ENCODE measurements at regions not wholly inside any gene's neighbourhood (a gene's known extent, or its start where the extent isn't known, plus 50 kb on each side); places are given as distances from the start of the nearest gene placed in this dataset.

DNA sequence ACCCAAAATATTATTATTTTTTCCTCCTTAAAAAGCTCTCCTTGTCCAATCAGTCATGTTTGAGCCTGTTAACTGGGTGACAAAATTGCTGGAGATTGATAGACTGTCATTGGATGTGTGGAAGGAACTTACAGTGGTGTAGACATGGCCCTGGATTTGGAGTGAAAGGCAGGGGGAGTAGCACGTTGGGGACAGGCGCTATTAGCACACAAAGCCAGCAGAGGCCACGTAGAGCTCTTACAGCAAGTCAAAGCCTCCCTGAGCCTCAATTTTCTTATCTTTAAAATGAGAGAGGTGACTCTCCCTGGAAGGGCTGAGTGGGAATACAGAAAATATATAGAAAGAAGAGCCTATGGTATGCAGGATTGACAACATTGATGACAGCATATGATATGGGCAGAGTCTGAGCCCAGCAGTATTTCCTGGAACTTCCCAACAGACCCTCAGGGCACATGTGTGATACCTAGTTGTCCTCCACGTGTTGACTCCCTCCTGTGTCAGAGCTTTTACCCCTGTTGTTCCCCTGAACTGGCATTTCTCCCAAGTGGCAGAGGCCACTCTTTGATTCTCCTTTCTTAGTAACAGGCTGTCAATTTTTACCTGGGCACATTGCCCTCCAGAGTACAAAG lies 504.9 kb downstream of the VRK1 start:
- DNase-seq (ENCODE audit: low read depth): no peak
- H3K4me3 ChIP-seq (ENCODE audit: low read depth, low read length): no peak overlapping the region
- TF ChIP-seq, protein P1, sequence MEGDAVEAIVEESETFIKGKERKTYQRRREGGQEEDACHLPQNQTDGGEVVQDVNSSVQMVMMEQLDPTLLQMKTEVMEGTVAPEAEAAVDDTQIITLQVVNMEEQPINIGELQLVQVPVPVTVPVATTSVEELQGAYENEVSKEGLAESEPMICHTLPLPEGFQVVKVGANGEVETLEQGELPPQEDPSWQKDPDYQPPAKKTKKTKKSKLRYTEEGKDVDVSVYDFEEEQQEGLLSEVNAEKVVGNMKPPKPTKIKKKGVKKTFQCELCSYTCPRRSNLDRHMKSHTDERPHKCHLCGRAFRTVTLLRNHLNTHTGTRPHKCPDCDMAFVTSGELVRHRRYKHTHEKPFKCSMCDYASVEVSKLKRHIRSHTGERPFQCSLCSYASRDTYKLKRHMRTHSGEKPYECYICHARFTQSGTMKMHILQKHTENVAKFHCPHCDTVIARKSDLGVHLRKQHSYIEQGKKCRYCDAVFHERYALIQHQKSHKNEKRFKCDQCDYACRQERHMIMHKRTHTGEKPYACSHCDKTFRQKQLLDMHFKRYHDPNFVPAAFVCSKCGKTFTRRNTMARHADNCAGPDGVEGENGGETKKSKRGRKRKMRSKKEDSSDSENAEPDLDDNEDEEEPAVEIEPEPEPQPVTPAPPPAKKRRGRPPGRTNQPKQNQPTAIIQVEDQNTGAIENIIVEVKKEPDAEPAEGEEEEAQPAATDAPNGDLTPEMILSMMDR (conservative IDR thresholded peaks at IDR 0.05; ENCODE audit: low read depth, low read length): no peak

DNA sequence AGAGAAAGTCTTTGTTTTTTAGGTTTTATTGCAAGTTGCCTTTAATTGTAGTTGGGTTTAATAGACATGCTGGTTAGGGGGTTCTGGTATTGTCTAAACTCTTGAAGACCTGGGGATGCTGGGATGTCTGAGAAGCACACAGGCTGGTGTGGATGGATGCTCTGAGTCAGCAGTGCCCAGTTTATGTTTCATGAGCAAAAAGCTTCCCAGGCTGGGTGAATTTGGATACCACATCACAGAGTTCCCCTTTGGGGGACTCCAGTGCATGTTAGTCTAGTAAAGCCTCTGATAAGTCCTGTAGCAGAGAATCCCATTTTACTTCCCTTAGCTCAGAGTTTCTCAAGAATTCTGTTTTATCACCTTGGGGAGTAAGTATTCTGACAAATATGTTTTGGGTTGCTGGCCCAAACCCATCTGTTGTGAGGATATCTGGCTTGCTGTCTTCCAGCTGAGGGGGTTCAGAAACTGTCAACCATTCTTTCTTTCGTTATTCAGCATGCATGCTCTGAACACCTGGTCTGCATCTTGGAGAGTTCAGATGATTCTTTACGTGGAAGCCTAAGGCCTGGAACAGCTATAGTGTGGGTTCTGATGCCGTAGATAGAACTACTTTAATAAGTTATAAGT lies 509.1 kb downstream of the VRK1 start:
- no peak overlapping the region for H3K4me3 ChIP-seq (ENCODE audit: low read depth, low read length)
- TF ChIP-seq, protein P1 (conservative IDR thresholded peaks at IDR 0.05; ENCODE audit: low read depth, low read length): no peak
- DNase-seq (ENCODE audit: low read depth): no peak

DNA sequence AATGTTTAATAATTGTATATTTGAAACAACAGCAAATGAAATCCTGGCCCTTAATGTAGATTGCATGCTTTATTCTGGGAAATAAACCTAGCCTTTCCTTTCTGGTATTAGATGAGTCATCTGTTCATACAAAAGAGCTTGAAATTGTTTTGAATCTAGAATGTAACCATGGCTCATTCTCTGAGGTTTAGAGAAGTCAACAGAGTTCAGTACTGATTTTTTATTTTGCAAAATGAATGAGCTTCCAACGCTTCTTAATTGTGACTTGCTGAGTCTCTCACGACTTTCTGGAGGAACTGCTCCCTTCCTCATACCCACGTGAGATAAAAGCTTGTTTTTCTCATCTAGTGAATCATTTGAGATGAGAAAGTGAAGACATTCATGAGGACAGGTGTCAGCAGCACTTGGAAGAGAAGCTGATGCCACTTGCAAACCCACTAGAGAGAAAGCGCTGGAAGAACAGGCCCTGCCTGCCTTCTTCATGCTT lies 509.6 kb downstream of the VRK1 start:
- DNase-seq (ENCODE audit: low read depth): no peak
- H3K4me3 ChIP-seq (ENCODE audit: low read depth, low read length): no peak overlapping the region

DNA sequence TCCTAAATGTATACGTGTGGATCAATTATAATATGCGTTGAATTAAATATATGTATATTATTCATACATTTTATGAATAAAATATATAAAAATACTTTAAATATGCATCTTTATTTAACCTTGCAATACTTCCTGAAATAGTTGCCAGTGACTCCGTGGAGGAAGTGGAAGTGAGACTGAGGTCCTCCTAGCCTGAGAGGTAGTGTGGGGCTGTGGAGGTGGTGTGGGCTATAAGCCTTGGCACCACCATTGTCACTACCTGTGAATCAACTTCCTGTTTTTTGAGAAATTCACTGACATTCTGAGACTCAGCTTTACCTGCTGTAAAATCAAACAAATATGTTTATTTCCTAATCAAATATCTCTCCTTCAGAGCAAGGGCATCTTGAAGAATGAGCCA lies 514.2 kb downstream of the VRK1 start:
- no peak overlapping the region for H3K4me3 ChIP-seq (ENCODE audit: low read depth, low read length)
- no peak for DNase-seq (ENCODE audit: low read depth)
- TF ChIP-seq, protein P1 (conservative IDR thresholded peaks at IDR 0.05; ENCODE audit: low read depth, low read length): no peak

More for the DNA sequence above, 509.6 kb downstream of the VRK1 start:
- TF ChIP-seq, protein P1 (conservative IDR thresholded peaks at IDR 0.05; ENCODE audit: low read depth, low read length): no peak

DNA sequence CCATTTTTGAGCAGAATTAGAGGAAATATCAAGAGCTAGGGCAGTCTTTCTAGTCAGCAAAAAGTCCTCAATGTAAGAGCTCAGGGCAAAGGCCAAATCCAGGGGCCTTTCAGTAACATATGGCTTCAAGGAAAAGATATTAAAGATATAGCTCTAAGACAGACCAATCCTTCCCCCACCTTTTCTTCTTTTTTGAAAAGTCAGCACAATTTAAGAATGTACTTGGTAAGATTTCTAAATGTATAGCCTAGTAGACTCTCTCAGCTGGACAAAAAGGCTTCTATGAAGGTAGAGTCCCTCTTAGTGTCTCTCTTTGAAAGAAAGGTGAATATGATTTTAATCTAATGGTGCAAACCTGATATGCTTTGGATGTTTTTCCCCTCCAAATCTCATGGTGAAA lies 515.7 kb downstream of the VRK1 start:
- H3K4me3 ChIP-seq (ENCODE audit: low read depth, low read length): no peak overlapping the region
- DNase-seq (ENCODE audit: low read depth): no peak
- TF ChIP-seq, protein P1 (conservative IDR thresholded peaks at IDR 0.05; ENCODE audit: low read depth, low read length): no peak

DNA sequence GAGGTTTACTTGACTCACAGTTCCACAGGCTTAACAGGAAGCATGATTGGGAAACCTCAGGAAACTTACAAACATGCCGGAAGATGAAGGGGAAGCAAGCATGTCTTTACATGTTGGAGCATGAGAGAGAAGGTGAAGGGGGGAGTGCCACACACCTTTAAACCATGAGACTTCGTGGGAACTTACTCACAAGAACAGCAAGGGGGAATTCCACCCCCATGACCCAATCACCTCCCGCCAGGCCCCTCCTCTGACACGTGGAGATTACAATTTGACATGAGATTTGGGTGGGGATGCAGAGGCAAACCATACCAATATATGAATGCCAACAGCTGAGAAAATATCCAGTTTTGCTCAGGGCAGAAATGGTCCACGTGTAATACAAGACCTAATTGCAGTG lies 518.6 kb downstream of the VRK1 start:
- TF ChIP-seq, protein P1 (conservative IDR thresholded peaks at IDR 0.05; ENCODE audit: low read depth, low read length): no peak
- H3K4me3 ChIP-seq (ENCODE audit: low read depth, low read length): no peak overlapping the region
- DNase-seq (ENCODE audit: low read depth): no peak

DNA sequence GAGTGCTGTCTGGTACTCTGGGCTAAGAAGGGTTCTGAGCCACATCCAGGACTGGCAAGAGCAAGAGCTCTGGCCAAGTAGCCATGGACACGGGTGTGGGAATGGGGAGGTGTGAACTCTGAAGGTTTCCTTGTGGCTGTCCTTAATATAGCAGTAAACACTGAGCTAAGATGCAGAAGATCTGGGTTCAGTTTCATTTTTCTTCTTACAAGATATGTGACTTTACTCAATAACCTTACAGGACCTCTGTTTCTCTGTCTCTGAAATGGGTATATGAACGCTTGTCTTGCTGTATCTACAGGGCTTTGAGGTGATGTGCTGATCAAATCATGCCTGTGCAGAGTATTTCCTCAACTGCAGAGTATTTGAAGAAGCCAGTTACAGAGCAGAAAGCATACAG lies 521.2 kb downstream of the VRK1 start:
- no peak overlapping the region for H3K4me3 ChIP-seq (ENCODE audit: low read depth, low read length)
- no peak for DNase-seq (ENCODE audit: low read depth)
- TF ChIP-seq, protein P1 (conservative IDR thresholded peaks at IDR 0.05; ENCODE audit: low read depth, low read length): no peak

Data from choroid plexus epithelial cell (primary cell).